ENCODE measurements at regions not wholly inside any gene's neighbourhood (a gene's known extent, or its start where the extent isn't known, plus 50 kb on each side); places are given as distances from the start of the nearest gene placed in this dataset.

GRCh38 chr1:96374076-96374762 is 347.4 kb upstream of the PTBP2 start:
- no peak for TF ChIP-seq CTCF (IDR thresholded peaks at IDR 0.05)
- TF ChIP-seq POLR2A (IDR thresholded peaks at IDR 0.05), result no peak
- TF ChIP-seq EP300 (IDR thresholded peaks at IDR 0.05), result no peak
